Transverse colon (tissue), 4 donors: ENCODE measurements at regions not wholly inside any gene's neighbourhood (a gene's known extent, or its start where the extent isn't known, plus 50 kb on each side); places are given as distances from the start of the nearest gene placed in this dataset.

Experiments used
- CTCF ChIP-seq, 5 experiments: fragments of 200-600 bp in 3 of 5; fragments of 450-650 bp in 2 of 5; sonication (generic) in 3 of 5; IDR thresholded peaks; 1 replicate in 2 of 5; 2 replicates in 3 of 5; pipeline ENCODE4 v1.5.1; 2016 to 2017; ENCODE audit warnings: antibody characterized with exemption in 5 of 5, inconsistent platforms in 3 of 5, mild to moderate bottlenecking in 2 of 5, moderate library complexity in 1 of 5
- EP300 ChIP-seq: sonication (generic); formaldehyde crosslinking; IDR thresholded peaks from one replicate; pipeline ENCODE4 v1.6.1; 2017; ENCODE audit warnings: antibody characterized with exemption, low read depth
- POLR2AphosphoS5 ChIP-seq, 3 donors: sonication (generic); formaldehyde crosslinking; IDR thresholded peaks; one replicate each; pipeline ENCODE4 v1.6.1; 2016; ENCODE audit warnings: antibody characterized with exemption in 3 of 3

- no peak for TF ChIP-seq CTCF (IDR thresholded peaks at IDR 0.05)
- no peak for TF ChIP-seq POLR2AphosphoS5 (IDR thresholded peaks at IDR 0.05)
- TF ChIP-seq EP300, result no peak
Observed at GRCh38 chr9:95623640-95624039, 106.9 kb upstream of the PTCH1 start.
